ENCODE measurements at regions not wholly inside any gene's neighbourhood (a gene's known extent, or its start where the extent isn't known, plus 50 kb on each side); places are given as distances from the start of the nearest gene placed in this dataset.

DNA sequence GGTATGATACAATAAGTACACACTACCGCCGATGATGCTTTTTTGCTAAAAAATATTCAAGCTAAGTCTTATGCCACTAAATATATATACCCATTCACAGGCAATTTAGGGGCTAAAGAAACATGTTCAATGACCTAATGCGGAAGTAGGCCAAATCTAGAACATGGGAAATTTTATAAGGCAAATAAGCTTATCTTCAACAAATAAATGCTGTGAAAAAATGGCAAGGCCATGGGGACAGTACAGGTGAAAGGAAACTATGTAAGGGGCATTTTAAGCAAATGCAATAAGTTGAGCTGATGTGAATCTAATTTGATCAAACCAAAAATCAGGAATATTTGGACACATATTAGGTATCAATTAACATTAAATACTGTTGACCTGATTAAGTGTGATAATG is 339.5 kb upstream of the EDIL3 start:
- TF ChIP-seq EZH2 (IDR thresholded peaks at IDR 0.05), result no peak
- TF ChIP-seq RAD21 (IDR thresholded peaks at IDR 0.05; ENCODE audit: low read depth), result no peak
- TF ChIP-seq, protein P1, sequence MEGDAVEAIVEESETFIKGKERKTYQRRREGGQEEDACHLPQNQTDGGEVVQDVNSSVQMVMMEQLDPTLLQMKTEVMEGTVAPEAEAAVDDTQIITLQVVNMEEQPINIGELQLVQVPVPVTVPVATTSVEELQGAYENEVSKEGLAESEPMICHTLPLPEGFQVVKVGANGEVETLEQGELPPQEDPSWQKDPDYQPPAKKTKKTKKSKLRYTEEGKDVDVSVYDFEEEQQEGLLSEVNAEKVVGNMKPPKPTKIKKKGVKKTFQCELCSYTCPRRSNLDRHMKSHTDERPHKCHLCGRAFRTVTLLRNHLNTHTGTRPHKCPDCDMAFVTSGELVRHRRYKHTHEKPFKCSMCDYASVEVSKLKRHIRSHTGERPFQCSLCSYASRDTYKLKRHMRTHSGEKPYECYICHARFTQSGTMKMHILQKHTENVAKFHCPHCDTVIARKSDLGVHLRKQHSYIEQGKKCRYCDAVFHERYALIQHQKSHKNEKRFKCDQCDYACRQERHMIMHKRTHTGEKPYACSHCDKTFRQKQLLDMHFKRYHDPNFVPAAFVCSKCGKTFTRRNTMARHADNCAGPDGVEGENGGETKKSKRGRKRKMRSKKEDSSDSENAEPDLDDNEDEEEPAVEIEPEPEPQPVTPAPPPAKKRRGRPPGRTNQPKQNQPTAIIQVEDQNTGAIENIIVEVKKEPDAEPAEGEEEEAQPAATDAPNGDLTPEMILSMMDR (IDR thresholded peaks at IDR 0.05 in 2 of 3, conservative IDR thresholded peaks at IDR 0.05 in 1 of 3; ENCODE audit: borderline replicate concordance in 1 of 3, insufficient read depth in 1 of 3, low read depth in 2 of 3, low read length in 2 of 3), result no peak
- no peak for TF ChIP-seq EZH2phosphoT487 (IDR thresholded peaks at IDR 0.05; ENCODE audit: borderline replicate concordance)
- no peak for TF ChIP-seq TCF7L2 (IDR thresholded peaks at IDR 0.05; ENCODE audit: borderline replicate concordance, extremely low read depth, insufficient read depth, insufficient read length)
- TF ChIP-seq POLR2AphosphoS5 (IDR thresholded peaks at IDR 0.05; ENCODE audit: low read depth, low read length), result no peak
- TF ChIP-seq ELF1 (IDR thresholded peaks at IDR 0.05; ENCODE audit: borderline replicate concordance, low read depth), result no peak
- TF ChIP-seq ZNF274 (IDR thresholded peaks at IDR 0.05; ENCODE audit: low read depth, low read length), result no peak
- TF ChIP-seq, protein P2, sequence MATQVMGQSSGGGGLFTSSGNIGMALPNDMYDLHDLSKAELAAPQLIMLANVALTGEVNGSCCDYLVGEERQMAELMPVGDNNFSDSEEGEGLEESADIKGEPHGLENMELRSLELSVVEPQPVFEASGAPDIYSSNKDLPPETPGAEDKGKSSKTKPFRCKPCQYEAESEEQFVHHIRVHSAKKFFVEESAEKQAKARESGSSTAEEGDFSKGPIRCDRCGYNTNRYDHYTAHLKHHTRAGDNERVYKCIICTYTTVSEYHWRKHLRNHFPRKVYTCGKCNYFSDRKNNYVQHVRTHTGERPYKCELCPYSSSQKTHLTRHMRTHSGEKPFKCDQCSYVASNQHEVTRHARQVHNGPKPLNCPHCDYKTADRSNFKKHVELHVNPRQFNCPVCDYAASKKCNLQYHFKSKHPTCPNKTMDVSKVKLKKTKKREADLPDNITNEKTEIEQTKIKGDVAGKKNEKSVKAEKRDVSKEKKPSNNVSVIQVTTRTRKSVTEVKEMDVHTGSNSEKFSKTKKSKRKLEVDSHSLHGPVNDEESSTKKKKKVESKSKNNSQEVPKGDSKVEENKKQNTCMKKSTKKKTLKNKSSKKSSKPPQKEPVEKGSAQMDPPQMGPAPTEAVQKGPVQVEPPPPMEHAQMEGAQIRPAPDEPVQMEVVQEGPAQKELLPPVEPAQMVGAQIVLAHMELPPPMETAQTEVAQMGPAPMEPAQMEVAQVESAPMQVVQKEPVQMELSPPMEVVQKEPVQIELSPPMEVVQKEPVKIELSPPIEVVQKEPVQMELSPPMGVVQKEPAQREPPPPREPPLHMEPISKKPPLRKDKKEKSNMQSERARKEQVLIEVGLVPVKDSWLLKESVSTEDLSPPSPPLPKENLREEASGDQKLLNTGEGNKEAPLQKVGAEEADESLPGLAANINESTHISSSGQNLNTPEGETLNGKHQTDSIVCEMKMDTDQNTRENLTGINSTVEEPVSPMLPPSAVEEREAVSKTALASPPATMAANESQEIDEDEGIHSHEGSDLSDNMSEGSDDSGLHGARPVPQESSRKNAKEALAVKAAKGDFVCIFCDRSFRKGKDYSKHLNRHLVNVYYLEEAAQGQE (IDR thresholded peaks at IDR 0.05; ENCODE audit: low read depth), result no peak
- no peak for TF ChIP-seq SRF (IDR thresholded peaks at IDR 0.05; ENCODE audit: low read depth)
- TF ChIP-seq, protein P3, sequence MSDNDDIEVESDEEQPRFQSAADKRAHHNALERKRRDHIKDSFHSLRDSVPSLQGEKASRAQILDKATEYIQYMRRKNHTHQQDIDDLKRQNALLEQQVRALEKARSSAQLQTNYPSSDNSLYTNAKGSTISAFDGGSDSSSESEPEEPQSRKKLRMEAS (IDR thresholded peaks at IDR 0.05), result no peak

Data from HCT116 (cell line).